HCT116 (cell line): ENCODE measurements at regions not wholly inside any gene's neighbourhood (a gene's known extent, or its start where the extent isn't known, plus 50 kb on each side); places are given as distances from the start of the nearest gene placed in this dataset.

Source experiments
- ATAC-seq: fragments of 200-7000 bp; cut with Tn5 transposase; 2 replicates; pipeline ENCODE4 v1.9.1; 2020; ENCODE audit warnings: mild to moderate bottlenecking, moderate library complexity
- BruUV-seq: library from RNA; stranded (reverse); fragments of 400-500 nt; replicated peaks from 2 replicates; lab custom pipeline; 2021; lab: Mats Ljungman, UMichigan
- CTCF ChIA-PET: fragments of 300-600 bp; sonication (Branson Sonifier 250); formaldehyde crosslinking; loops from one replicate; lab custom pipeline; 2021; ENCODE audit warnings: antibody characterized with exemption; lab: Charles Lee
- POLR2A ChIA-PET: fragments of 300-600, 350-600 bp; sonication (Branson Sonifier 250); formaldehyde crosslinking; loops from one replicate; lab custom pipeline; 2021; ENCODE audit warnings: antibody characterized with exemption; lab: Charles Lee
- RAD21 ChIA-PET, 2 experiments: fragments of 300-600 bp; sonication (Branson Sonifier 250); formaldehyde crosslinking; loops; one replicate each; lab custom pipeline; 2023; ENCODE audit warnings: low total read pairs in 2 of 2; ENCODE audit not compliant: uncharacterized antibody in 2 of 2, unreplicated experiment in 2 of 2, low non-redundant PET in 1 of 2; lab: Charles Lee
- DNase-seq: peaks from one replicate; pipeline ENCODE4 v3.0.0-alpha.2; 2010; ENCODE audit warnings: low read depth, low spot score
- H2AFZ ChIP-seq: fragments of 200-600 bp; shearing (Covaris generic), sonication (generic); 2 replicates; pipeline ENCODE4 v1.6.1; 2017; ENCODE audit warnings: low read depth, mixed run types, mixed read lengths, antibody characterized with exemption, low read length; ENCODE audit not compliant: poor library complexity, severe bottlenecking
- H3K27ac ChIP-seq: 2 replicates; pipeline ENCODE4 v1.5.1; 2012; ENCODE audit warnings: low read depth, low read length
- H3K27me3 ChIP-seq: fragments of 200-600 bp; sonication (generic); 2 replicates; pipeline ENCODE4 v1.6.1; 2016; ENCODE audit warnings: mixed run types, low read length, mixed read lengths; ENCODE audit not compliant: insufficient read depth
- H3K36me3 ChIP-seq, 2 experiments: fragments of 200-500 bp in 1 of 2; fragments of 200-600 bp in 1 of 2; sonication (Bioruptor generic) in 1 of 2; sonication (generic) in 1 of 2; 2 replicates each; pipeline versions ENCODE4 v1.5.1 to v1.6.1; 2014 to 2016; ENCODE audit warnings: low read length in 2 of 2, inconsistent platforms in 1 of 2, mixed read lengths in 1 of 2, mixed run types in 1 of 2; ENCODE audit not compliant: insufficient read depth in 2 of 2, control insufficient read depth in 1 of 2
- H3K4me1 ChIP-seq, 2 experiments: fragments of 200-600 bp in 1 of 2; sonication (generic) in 1 of 2; 2 replicates each; pipeline versions ENCODE4 v1.5.1 to v1.6.1; 2012 to 2017; ENCODE audit warnings: low read length in 2 of 2, inconsistent platforms in 1 of 2, mild to moderate bottlenecking in 1 of 2, mixed read lengths in 1 of 2, mixed run types in 1 of 2, moderate library complexity in 1 of 2; ENCODE audit not compliant: insufficient read depth in 2 of 2, control insufficient read depth in 1 of 2
- H3K4me2 ChIP-seq: fragments of 200-600 bp; sonication (generic); 2 replicates; pipeline ENCODE4 v1.6.1; 2017; ENCODE audit warnings: mixed run types, low read length, mixed read lengths
- H3K4me3 ChIP-seq, 2 experiments: fragments of 200-600 bp in 1 of 2; sonication (generic) in 1 of 2; replicated peaks in 1 of 2; 2 replicates each; pipeline ENCODE4 v1.5.1; 2011 to 2016; ENCODE audit warnings: low read length in 2 of 2, control low read depth in 1 of 2, low read depth in 1 of 2, mild to moderate bottlenecking in 1 of 2, mixed read lengths in 1 of 2, mixed run types in 1 of 2
- H3K79me2 ChIP-seq: fragments of 200-600 bp; sonication (generic); 2 replicates; pipeline ENCODE4 v1.6.1; 2017; ENCODE audit warnings: mild to moderate bottlenecking, mixed run types, low read length, moderate library complexity, mixed read lengths; ENCODE audit not compliant: insufficient read depth
- H3K9ac ChIP-seq: fragments of 200-600 bp; sonication (generic); 2 replicates; pipeline ENCODE4 v1.6.1; 2016; ENCODE audit warnings: low read length, mixed read lengths
- H3K9me2 ChIP-seq: fragments of 200-600 bp; sonication (generic), shearing (Covaris generic); 2 replicates; pipeline ENCODE4 v1.6.1; 2017; ENCODE audit warnings: mixed run types, mild to moderate bottlenecking, moderate library complexity; ENCODE audit not compliant: insufficient read depth
- H3K9me3 ChIP-seq, 2 experiments: fragments of 200-500 bp in 1 of 2; fragments of 200-600 bp in 1 of 2; sonication (Bioruptor generic) in 1 of 2; sonication (generic) in 1 of 2; 2 replicates each; pipeline ENCODE4 v1.6.1; 2014 to 2017; ENCODE audit warnings: low read length in 2 of 2, mixed read lengths in 2 of 2, inconsistent platforms in 1 of 2, low read depth in 1 of 2, mild to moderate bottlenecking in 1 of 2, mixed run types in 1 of 2, moderate library complexity in 1 of 2; ENCODE audit not compliant: control insufficient read depth in 1 of 2, insufficient read depth in 1 of 2
- H4K20me1 ChIP-seq: fragments of 200-600 bp; sonication (generic), shearing (Covaris generic); 2 replicates; pipeline ENCODE4 v1.6.1; 2017; ENCODE audit warnings: mixed run types, mild to moderate bottlenecking, moderate library complexity; ENCODE audit not compliant: insufficient read depth
- EGR1 ChIP-seq: IDR thresholded peaks from 2 replicates; pipeline ENCODE4 v1.6.1; 2012; ENCODE audit warnings: low read depth
- ELF1 ChIP-seq: IDR thresholded peaks from 2 replicates; pipeline ENCODE4 v1.6.1; 2012; ENCODE audit warnings: low read depth, borderline replicate concordance
- JUND ChIP-seq: IDR thresholded peaks from 2 replicates; pipeline ENCODE4 v1.6.1; 2012
- POLR2A ChIP-seq: IDR thresholded peaks from 2 replicates; pipeline ENCODE4 v1.7.0; 2011; ENCODE audit warnings: borderline replicate concordance; ENCODE audit not compliant: insufficient read depth, insufficient read length; ENCODE audit errors: extremely low read depth
- RAD21 ChIP-seq: IDR thresholded peaks from 2 replicates; pipeline ENCODE4 v1.6.1; 2012; ENCODE audit warnings: low read depth, mild to moderate bottlenecking
- ZBTB33 ChIP-seq: IDR thresholded peaks from 2 replicates; pipeline ENCODE4 v1.6.1; 2011; ENCODE audit warnings: mild to moderate bottlenecking, low read length, moderate library complexity; ENCODE audit not compliant: insufficient replicate concordance; ENCODE audit errors: extremely low read depth
- ZNF274 ChIP-seq: fragments of 200-500 bp; sonication (Bioruptor generic); IDR thresholded peaks from 2 replicates; pipeline ENCODE4 v1.6.1; 2014; ENCODE audit warnings: mild to moderate bottlenecking, low read depth, low read length, inconsistent platforms
- intact Hi-C: fragments of 100-400 bp; cut with micrococcal nuclease; formaldehyde crosslinking; loops from 2 replicates; pipeline ENCODE4 v1.10.0; 2022

GRCh38 chr4:128556756-128557155 lies 252.7 kb upstream of the JADE1 start:
- TF ChIP-seq ZNF274 (no peak), ZBTB33 (no peak), JUND (no peak), ELF1 (no peak), RAD21 (no peak), POLR2A (no peak), EGR1 (no peak)
- POLR2A ChIA-PET = no interaction called here
- H3K36me3 ChIP-seq = no peaks in the 10 kb centered on the region
- H3K79me2 ChIP-seq = no peaks in the 10 kb centered on the region
- no peak for DNase-seq
- BruUV-seq = no TSS peak
- intact Hi-C loops = no loop called here
- H3K4me1 ChIP-seq = peaks cover 6 to 17% of the 10 kb centered on the region in 2 experiments; a peak in 3 of 4 replicates
- H3K9me2 ChIP-seq = no peaks in the 10 kb centered on the region
- H2AFZ ChIP-seq = no peak overlapping the region
- H3K9me3 ChIP-seq = no peaks in the 10 kb centered on the region
- no peak for ATAC-seq
- no peak overlapping the region for H3K27ac ChIP-seq
- H3K4me3 ChIP-seq = no peak overlapping the region
- no peaks in the 10 kb centered on the region for H4K20me1 ChIP-seq
- CTCF ChIA-PET = interaction anchor here (1.2 kb wide), 1 partner anchor 8 kb away, joined by 3 read pairs; no protein-coding TSS in a partner anchor
- no peak overlapping the region for H3K9ac ChIP-seq
- H3K27me3 ChIP-seq = no peaks in the 10 kb centered on the region
- no peak overlapping the region for H3K4me2 ChIP-seq
- RAD21 ChIA-PET = no interaction called here
